Aorta (tissue), 5 donors: ENCODE measurements at regions not wholly inside any gene's neighbourhood (a gene's known extent, or its start where the extent isn't known, plus 50 kb on each side); places are given as distances from the start of the nearest gene placed in this dataset.

Source experiments
- ATAC-seq: fragments of 200-7000 bp; cut with Tn5 transposase; one replicate; pipeline ENCODE4 v1.9.1; 2022; ENCODE audit warnings: moderate library complexity; ENCODE audit not compliant: low FRiP score
- DNase-seq, 2 donors: peaks; one replicate each; pipeline ENCODE4 v3.0.0-alpha.2; 2020
- H3K27ac ChIP-seq, 2 donors: one replicate each; pipeline ENCODE4 v1.5.1; 2013; ENCODE audit warnings: low read length in 2 of 2, mild to moderate bottlenecking in 2 of 2, moderate library complexity in 2 of 2, control low read depth in 1 of 2, inconsistent platforms in 1 of 2, low read depth in 1 of 2
- H3K27me3 ChIP-seq, 2 donors: one replicate each; pipeline ENCODE4 v1.6.1; 2013; ENCODE audit warnings: control low read depth in 1 of 2, low read length in 1 of 2, mild to moderate bottlenecking in 1 of 2, moderate library complexity in 1 of 2; ENCODE audit not compliant: insufficient read depth in 2 of 2, control insufficient read depth in 1 of 2
- H3K36me3 ChIP-seq, 2 donors: one replicate each; pipeline ENCODE4 v1.6.1; 2013; ENCODE audit warnings: control low read depth in 1 of 2, low read length in 1 of 2, mild to moderate bottlenecking in 1 of 2; ENCODE audit not compliant: insufficient read depth in 2 of 2, control insufficient read depth in 1 of 2
- H3K4me1 ChIP-seq, 2 donors: one replicate each; pipeline ENCODE4 v1.6.1; 2013; ENCODE audit warnings: low read length in 2 of 2, control low read depth in 1 of 2, mild to moderate bottlenecking in 1 of 2, moderate library complexity in 1 of 2; ENCODE audit not compliant: insufficient read depth in 2 of 2, control insufficient read depth in 1 of 2
- H3K4me3 ChIP-seq, 2 donors: one replicate each; pipeline ENCODE4 v1.5.1; 2013; ENCODE audit warnings: low read length in 2 of 2, control low read depth in 1 of 2, mild to moderate bottlenecking in 1 of 2
- H3K9me3 ChIP-seq: one replicate; pipeline ENCODE4 v1.6.1; 2013; ENCODE audit warnings: mild to moderate bottlenecking, low read length; ENCODE audit not compliant: control insufficient read depth
- WGBS, 2 donors: extraction: QIAGEN DNeasy Blood & Tissue Kit; methylation state at CpG; one replicate each; pipeline ENCODE4 v1.1.7; 2013; 5-methylcytosine and 5-hydroxymethylcytosine counted together
- intact Hi-C, 2 donors: fragments of 100-400 bp; cut with DNase I; formaldehyde crosslinking; loops; one replicate each; pipeline versions ENCODE4 v1.14.2 to v1.15.0; 2022
- donor health status: healthy with polysubstance abuse.
- donor health status: Bipolar disorder and iron deficiency.
- donor health status: DM: no; HTN: no; CAD: no.
- donor health status: DM: no; HTN: no; CAD: no.
- donor health status: DM: yes; HTN: yes; CAD: no.

DNA sequence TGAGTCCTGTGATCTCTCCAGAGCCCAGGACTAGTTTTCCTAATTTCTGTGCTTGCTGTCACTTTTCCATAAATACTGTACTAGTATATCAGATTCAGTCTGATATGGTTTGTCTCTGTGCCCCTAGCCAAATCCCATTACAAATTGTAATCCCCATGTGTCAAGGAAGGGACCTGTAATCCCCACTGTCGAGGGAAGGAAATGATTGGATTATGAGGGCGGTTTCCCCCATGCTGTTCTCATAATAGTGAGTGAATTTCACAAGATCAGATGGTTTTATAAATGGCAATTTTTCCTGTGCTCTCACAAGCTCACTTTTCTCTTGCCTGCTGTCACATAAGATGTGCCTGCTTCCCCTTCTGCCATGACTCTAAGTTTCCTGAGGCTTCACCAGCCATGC is 54.8 kb upstream of the IFRD1 start:
- Histone ChIP-seq H3K27me3 (no peaks in the 10 kb centered on the region), H3K36me3 (no peaks in the 10 kb centered on the region), H3K4me3 (no peak overlapping the region), H3K9me3 (no peaks in the 10 kb centered on the region), H3K27ac (no peak overlapping the region), H3K4me1 (no peaks in the 10 kb centered on the region)
- intact Hi-C loops = no loop called here
- DNase-seq = no peak
- 91 to 93% methylated on average over 2 of the region's 2 CpGs for WGBS, 2 donors
- no peak for ATAC-seq

DNA sequence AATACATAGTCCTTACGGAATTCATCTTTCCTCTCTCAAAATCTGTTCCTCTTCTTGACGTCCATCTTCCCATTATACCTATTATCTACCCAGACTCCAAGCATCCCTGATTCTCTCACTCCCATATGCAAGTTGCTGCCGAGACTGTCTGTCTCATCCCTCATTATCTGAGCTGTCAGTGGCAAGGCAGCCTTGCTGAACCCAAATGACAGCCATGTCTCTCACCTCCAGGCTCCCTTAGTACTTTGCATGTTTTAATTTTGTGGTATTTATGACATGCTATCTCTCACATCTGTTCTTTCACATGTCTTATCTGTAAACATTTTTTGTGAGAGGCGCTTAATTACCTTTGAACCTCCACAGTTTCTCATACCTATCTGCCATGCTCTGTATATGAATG is 54.4 kb upstream of the IFRD1 start:
- intact Hi-C loops = no loop called here
- ATAC-seq = no peak
- WGBS, 2 donors = 83 to 85% methylated on average over 4 of the region's 4 CpGs

DNA sequence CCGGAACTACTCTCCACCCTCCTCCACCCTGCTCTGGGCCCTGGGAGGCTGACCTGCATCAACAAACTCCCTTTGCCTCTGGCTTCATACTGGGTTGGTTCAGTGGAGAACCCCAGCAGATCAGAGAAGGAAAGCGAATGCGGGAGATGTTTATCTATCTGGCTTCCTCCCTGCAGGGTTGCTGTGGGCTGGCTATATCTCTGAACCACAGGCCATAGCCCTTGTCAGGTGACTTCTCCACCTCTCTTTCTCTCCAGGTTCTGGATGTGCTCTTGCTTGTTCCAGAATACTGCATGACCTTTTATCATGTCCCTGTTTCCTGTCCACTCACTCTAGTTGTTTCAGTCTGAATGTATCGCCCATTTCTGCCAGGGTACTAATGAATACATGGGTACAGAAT is 51.7 kb upstream of the IFRD1 start:
- ATAC-seq (no peak), DNase-seq (no peak)
- Histone ChIP-seq H3K4me3 (no peak overlapping the region), H3K4me1 (no peaks in the 10 kb centered on the region), H3K36me3 (no peaks in the 10 kb centered on the region), H3K9me3 (no peaks in the 10 kb centered on the region), H3K27ac (no peak overlapping the region), H3K27me3 (no peaks in the 10 kb centered on the region)
- 65 to 87% methylated on average over 4 of the region's 4 CpGs for WGBS, 2 donors
- intact Hi-C loops = no loop called here

More for the DNA sequence above, 54.4 kb upstream of the IFRD1 start:
- H3K36me3 ChIP-seq = no peaks in the 10 kb centered on the region
- no peaks in the 10 kb centered on the region for H3K4me1 ChIP-seq
- DNase-seq = no peak
- H3K27me3 ChIP-seq = no peaks in the 10 kb centered on the region
- no peaks in the 10 kb centered on the region for H3K9me3 ChIP-seq
- H3K4me3 ChIP-seq = no peak overlapping the region
- no peak overlapping the region for H3K27ac ChIP-seq

DNA sequence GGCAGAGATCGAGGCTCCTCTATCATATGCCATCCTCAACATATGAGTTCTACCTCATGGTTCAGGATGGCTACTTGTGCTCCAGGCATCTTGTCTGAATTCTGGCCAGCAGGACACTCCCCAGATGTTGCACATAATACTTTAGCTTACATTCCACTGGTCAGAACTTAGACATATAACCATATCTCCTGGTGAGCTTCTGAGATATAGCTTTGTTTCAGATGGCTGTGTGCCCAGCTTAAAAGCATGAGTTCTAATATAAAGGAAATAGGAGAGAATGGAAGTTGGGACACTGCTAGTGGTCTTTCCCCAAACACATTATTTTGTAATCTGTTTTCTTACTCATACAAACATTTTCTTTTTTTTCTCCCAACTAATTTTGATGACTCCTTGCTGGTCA is 50.8 kb upstream of the IFRD1 start:
- Histone ChIP-seq H3K27ac (no peak overlapping the region), H3K9me3 (no peaks in the 10 kb centered on the region), H3K27me3 (no peaks in the 10 kb centered on the region), H3K4me3 (no peak overlapping the region), H3K4me1 (no peaks in the 10 kb centered on the region), H3K36me3 (no peaks in the 10 kb centered on the region)
- 92 to 98% methylated on average over 1 of the region's 1 CpG for whole genome bisulfite sequencing, 2 donors
- ATAC-seq (no peak), DNase-seq (no peak)
- intact Hi-C loops = no loop called here

DNA sequence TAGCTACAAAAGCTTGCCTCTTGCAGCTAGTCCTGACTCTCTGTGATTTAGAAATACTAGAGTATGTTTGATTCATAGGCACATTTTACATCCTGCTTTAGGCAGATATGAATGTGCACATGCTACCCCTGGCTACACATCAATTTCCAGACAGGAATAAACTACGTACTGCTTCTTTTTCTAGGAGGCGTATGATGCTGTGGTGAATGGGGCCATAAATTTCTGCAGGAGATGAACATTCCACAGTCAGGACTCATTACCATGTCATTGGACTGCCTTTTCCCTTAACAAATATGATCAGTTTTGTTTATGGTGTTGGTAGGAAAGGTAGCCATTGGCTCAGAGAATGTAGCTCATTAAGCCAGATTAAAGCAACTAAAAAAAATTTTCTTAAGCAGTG is 50.1 kb upstream of the IFRD1 start:
- H3K4me1 ChIP-seq = no peaks in the 10 kb centered on the region

More for the DNA sequence above, 50.1 kb upstream of the IFRD1 start:
- Histone ChIP-seq H3K27me3 (no peaks in the 10 kb centered on the region), H3K27ac (no peak overlapping the region), H3K4me3 (no peak overlapping the region), H3K36me3 (no peaks in the 10 kb centered on the region), H3K9me3 (peaks cover 2% of the 10 kb centered on the region)
- WGBS, 2 donors = 58 to 62% methylated on average over 2 of the region's 2 CpGs
- no peak for DNase-seq
- no peak for ATAC-seq
- intact Hi-C loops = loop anchor here in 1 of 2 donors (10.0 kb wide), 1 partner anchor 95 kb away; no protein-coding TSS in a partner anchor
